Ishikawa (cell line): ENCODE measurements at regions not wholly inside any gene's neighbourhood (a gene's known extent, or its start where the extent isn't known, plus 50 kb on each side); places are given as distances from the start of the nearest gene placed in this dataset.

Experiments
- CEBPB ChIP-seq: IDR thresholded peaks from 2 replicates; pipeline ENCODE4 v1.6.1; 2012
- EP300 ChIP-seq: IDR thresholded peaks from 2 replicates; pipeline ENCODE4 v1.6.1; 2012; ENCODE audit warnings: borderline replicate concordance
- FOXM1 ChIP-seq: IDR thresholded peaks from 2 replicates; pipeline ENCODE4 v1.6.1; 2012; ENCODE audit warnings: low read depth, borderline replicate concordance
- MAX ChIP-seq: IDR thresholded peaks from 2 replicates; pipeline ENCODE4 v1.6.1; 2012
- RAD21 ChIP-seq: IDR thresholded peaks from 2 replicates; pipeline ENCODE4 v1.6.1; 2012; ENCODE audit warnings: low read depth
- TAF1 ChIP-seq: IDR thresholded peaks from 2 replicates; pipeline ENCODE4 v1.6.1; 2012; ENCODE audit warnings: low read depth, mild to moderate bottlenecking
- YY1 ChIP-seq: IDR thresholded peaks from 2 replicates; pipeline ENCODE4 v1.6.1; 2012; ENCODE audit warnings: low read depth
- ZBTB7A ChIP-seq: IDR thresholded peaks from 2 replicates; pipeline ENCODE4 v1.6.1; 2012; ENCODE audit warnings: low read depth
- TF ChIP-seq, protein P1 (sequence below): IDR thresholded peaks from 2 replicates; pipeline ENCODE4 v1.6.1; 2012; ENCODE audit warnings: low read depth, mild to moderate bottlenecking

DNA sequence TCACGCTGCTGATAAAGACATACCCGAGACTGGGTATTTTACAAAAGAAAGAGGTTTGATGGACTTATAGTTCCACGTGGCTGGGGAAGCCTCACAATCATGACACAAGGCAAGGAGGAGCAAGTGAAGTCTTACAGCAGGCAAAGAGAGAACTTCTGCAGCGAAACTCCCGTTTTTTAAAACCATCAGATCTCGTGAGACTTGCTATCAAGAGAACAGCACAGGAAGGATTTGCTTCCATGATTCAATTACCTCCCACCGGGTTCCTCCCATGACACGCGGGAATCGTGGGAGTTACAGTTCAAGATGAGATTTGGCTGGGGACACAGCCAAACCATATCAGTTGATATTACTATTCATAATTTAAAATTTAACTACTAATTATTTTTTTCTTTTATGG lies 157.3 kb upstream of the ATXN1 start:
- TF ChIP-seq MAX (no peak), TAF1 (no peak), YY1 (no peak), RAD21 (no peak), EP300 (no peak), CEBPB (no peak), ZBTB7A (no peak), FOXM1 (no peak)
- TF ChIP-seq, protein P1, sequence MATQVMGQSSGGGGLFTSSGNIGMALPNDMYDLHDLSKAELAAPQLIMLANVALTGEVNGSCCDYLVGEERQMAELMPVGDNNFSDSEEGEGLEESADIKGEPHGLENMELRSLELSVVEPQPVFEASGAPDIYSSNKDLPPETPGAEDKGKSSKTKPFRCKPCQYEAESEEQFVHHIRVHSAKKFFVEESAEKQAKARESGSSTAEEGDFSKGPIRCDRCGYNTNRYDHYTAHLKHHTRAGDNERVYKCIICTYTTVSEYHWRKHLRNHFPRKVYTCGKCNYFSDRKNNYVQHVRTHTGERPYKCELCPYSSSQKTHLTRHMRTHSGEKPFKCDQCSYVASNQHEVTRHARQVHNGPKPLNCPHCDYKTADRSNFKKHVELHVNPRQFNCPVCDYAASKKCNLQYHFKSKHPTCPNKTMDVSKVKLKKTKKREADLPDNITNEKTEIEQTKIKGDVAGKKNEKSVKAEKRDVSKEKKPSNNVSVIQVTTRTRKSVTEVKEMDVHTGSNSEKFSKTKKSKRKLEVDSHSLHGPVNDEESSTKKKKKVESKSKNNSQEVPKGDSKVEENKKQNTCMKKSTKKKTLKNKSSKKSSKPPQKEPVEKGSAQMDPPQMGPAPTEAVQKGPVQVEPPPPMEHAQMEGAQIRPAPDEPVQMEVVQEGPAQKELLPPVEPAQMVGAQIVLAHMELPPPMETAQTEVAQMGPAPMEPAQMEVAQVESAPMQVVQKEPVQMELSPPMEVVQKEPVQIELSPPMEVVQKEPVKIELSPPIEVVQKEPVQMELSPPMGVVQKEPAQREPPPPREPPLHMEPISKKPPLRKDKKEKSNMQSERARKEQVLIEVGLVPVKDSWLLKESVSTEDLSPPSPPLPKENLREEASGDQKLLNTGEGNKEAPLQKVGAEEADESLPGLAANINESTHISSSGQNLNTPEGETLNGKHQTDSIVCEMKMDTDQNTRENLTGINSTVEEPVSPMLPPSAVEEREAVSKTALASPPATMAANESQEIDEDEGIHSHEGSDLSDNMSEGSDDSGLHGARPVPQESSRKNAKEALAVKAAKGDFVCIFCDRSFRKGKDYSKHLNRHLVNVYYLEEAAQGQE = no peak
